ENCODE measurements at regions not wholly inside any gene's neighbourhood (a gene's known extent, or its start where the extent isn't known, plus 50 kb on each side); places are given as distances from the start of the nearest gene placed in this dataset.

GRCh38 chr18:42533616-42534015, 578.6 kb downstream of the PIK3C3 start:
- H3K27me3 ChIP-seq (ENCODE audit: control insufficient read depth, insufficient read depth, low read length): no peaks in the 10 kb centered on the region
- CTCF ChIA-PET: no interaction called here
- POLR2A ChIA-PET: no interaction called here

GRCh38 chr18:42534313-42534712, 579.3 kb downstream of the PIK3C3 start:
- CTCF ChIA-PET: no interaction called here
- no peak for TF ChIP-seq CTCF (IDR thresholded peaks at IDR 0.05; ENCODE audit: insufficient read depth, low read depth, low read length)
- no peak overlapping the region for H3K4me3 ChIP-seq (ENCODE audit: low read depth, low read length)
- POLR2A ChIA-PET: no interaction called here
- H3K36me3 ChIP-seq (ENCODE audit: control insufficient read depth, insufficient read depth, low read length): no peaks in the 10 kb centered on the region
- no peaks in the 10 kb centered on the region for H3K27me3 ChIP-seq (ENCODE audit: control insufficient read depth, insufficient read depth, low read length)
- no peak for DNase-seq (ENCODE audit: low read depth)

More at GRCh38 chr18:42533616-42534015, 578.6 kb downstream of the PIK3C3 start:
- H3K4me3 ChIP-seq (ENCODE audit: low read depth, low read length): no peak overlapping the region
- no peak for DNase-seq (ENCODE audit: low read depth)
- no peak for TF ChIP-seq CTCF (IDR thresholded peaks at IDR 0.05; ENCODE audit: insufficient read depth, low read depth, low read length)
- no peaks in the 10 kb centered on the region for H3K36me3 ChIP-seq (ENCODE audit: control insufficient read depth, insufficient read depth, low read length)

GRCh38 chr18:42536442-42536841, 579.0 kb downstream of the RIT2 start:
- H3K27me3 ChIP-seq (ENCODE audit: control insufficient read depth, insufficient read depth, low read length): no peaks in the 10 kb centered on the region
- CTCF ChIA-PET: no interaction called here
- no peak for TF ChIP-seq CTCF (IDR thresholded peaks at IDR 0.05; ENCODE audit: insufficient read depth, low read depth, low read length)
- POLR2A ChIA-PET: no interaction called here
- H3K36me3 ChIP-seq (ENCODE audit: control insufficient read depth, insufficient read depth, low read length): no peaks in the 10 kb centered on the region
- DNase-seq (ENCODE audit: low read depth): no peak
- no peak overlapping the region for H3K4me3 ChIP-seq (ENCODE audit: low read depth, low read length)

- no peak for TF ChIP-seq CTCF (IDR thresholded peaks at IDR 0.05; ENCODE audit: insufficient read depth, low read depth, low read length)
- DNase-seq (ENCODE audit: low read depth): no peak
- ChIA-PET CTCF (no interaction called here), POLR2A (no interaction called here)
- Histone ChIP-seq H3K4me3 (ENCODE audit: low read depth, low read length) (no peak overlapping the region), H3K27me3 (ENCODE audit: control insufficient read depth, insufficient read depth, low read length) (no peaks in the 10 kb centered on the region), H3K36me3 (ENCODE audit: control insufficient read depth, insufficient read depth, low read length) (no peaks in the 10 kb centered on the region)
Observed at GRCh38 chr18:42537291-42537690, 578.2 kb downstream of the RIT2 start.

- ChIA-PET POLR2A (no interaction called here), CTCF (no interaction called here)
- Histone ChIP-seq H3K4me3 (ENCODE audit: low read depth, low read length) (no peak overlapping the region), H3K27me3 (ENCODE audit: control insufficient read depth, insufficient read depth, low read length) (no peaks in the 10 kb centered on the region), H3K36me3 (ENCODE audit: control insufficient read depth, insufficient read depth, low read length) (no peaks in the 10 kb centered on the region)
- TF ChIP-seq CTCF (IDR thresholded peaks at IDR 0.05; ENCODE audit: insufficient read depth, low read depth, low read length): no peak
- DNase-seq (ENCODE audit: low read depth): no peak
Observed at GRCh38 chr18:42544901-42545300, 570.6 kb downstream of the RIT2 start.
